ENCODE measurements at regions not wholly inside any gene's neighbourhood (a gene's known extent, or its start where the extent isn't known, plus 50 kb on each side); places are given as distances from the start of the nearest gene placed in this dataset.
"Not testable (repeated sequence)": the region's sequence is repeated elsewhere in the genome, so short reads cannot be mapped to it uniquely, and the experiment has no call there.

GRCh38 chr5:130479045-130479804 is 575.0 kb downstream of the CHSY3 start:
- Mint-ChIP-seq H3K36me3 (ENCODE audit: insufficient read depth in 2 of 2) (no peaks in the 10 kb centered on the region), H3K4me1 (ENCODE audit: low read depth) (no peaks in the 10 kb centered on the region), H3K9me3 (peaks cover 1 to 2% of the 10 kb centered on the region in 2 donors), H3K4me3 (no peak overlapping the region), H3K27me3 (ENCODE audit: low read depth) (no peaks in the 10 kb centered on the region), H3K27ac (no peak overlapping the region)
- DNase-seq (no peak), ATAC-seq (replicated peaks in 1 of 2) (no peak)

GRCh38 chr5:130476325-130476724 is 572.1 kb downstream of the CHSY3 start:
- no peaks in the 10 kb centered on the region for H3K27me3 Mint-ChIP-seq (ENCODE audit: low read depth)
- H3K4me3 Mint-ChIP-seq = no peak overlapping the region

GRCh38 chr5:130462516-130462915 is 558.3 kb downstream of the CHSY3 start:
- Mint-ChIP-seq H3K9me3 (peaks cover 0 to 6% of the 10 kb centered on the region in 2 donors), H3K27ac (no peak overlapping the region), H3K36me3 (ENCODE audit: insufficient read depth in 2 of 2) (no peaks in the 10 kb centered on the region), H3K4me3 (no peak overlapping the region), H3K27me3 (ENCODE audit: low read depth) (no peaks in the 10 kb centered on the region), H3K4me1 (ENCODE audit: low read depth) (no peaks in the 10 kb centered on the region)
- ATAC-seq (replicated peaks in 1 of 2) (no peak), DNase-seq (no peak)

More at GRCh38 chr5:130476325-130476724, 572.1 kb downstream of the CHSY3 start:
- Mint-ChIP-seq H3K9me3 (peaks cover 2 to 5% of the 10 kb centered on the region in 2 donors), H3K27ac (no peak overlapping the region), H3K36me3 (ENCODE audit: insufficient read depth in 2 of 2) (no peaks in the 10 kb centered on the region), H3K4me1 (ENCODE audit: low read depth) (no peaks in the 10 kb centered on the region)
- DNase-seq (no peak), ATAC-seq (replicated peaks in 1 of 2) (no peak)

- Mint-ChIP-seq H3K4me1 (ENCODE audit: low read depth) (no peaks in the 10 kb centered on the region), H3K27me3 (ENCODE audit: low read depth) (no peaks in the 10 kb centered on the region), H3K9me3 (peaks cover 6 to 16% of the 10 kb centered on the region in 2 donors), H3K4me3 (no peak overlapping the region), H3K27ac (no peak overlapping the region), H3K36me3 (ENCODE audit: insufficient read depth in 2 of 2) (no peaks in the 10 kb centered on the region)
- ATAC-seq (replicated peaks in 1 of 2) = no peak
- no peak for DNase-seq
Measured at GRCh38 chr5:130455175-130455574, 550.9 kb downstream of the CHSY3 start.

- Mint-ChIP-seq H3K9me3 (peaks cover 6 to 10% of the 10 kb centered on the region in 2 donors), H3K4me3 (no peak overlapping the region), H3K27me3 (ENCODE audit: low read depth) (no peaks in the 10 kb centered on the region), H3K36me3 (ENCODE audit: insufficient read depth in 2 of 2) (no peaks in the 10 kb centered on the region), H3K4me1 (ENCODE audit: low read depth) (no peaks in the 10 kb centered on the region), H3K27ac (no peak overlapping the region)
- ATAC-seq (replicated peaks in 1 of 2) (no peak), DNase-seq (no peak)
Measured at GRCh38 chr5:130452744-130453143, 548.5 kb downstream of the CHSY3 start.

GRCh38 chr5:130436430-130436829 is 532.2 kb downstream of the CHSY3 start:
- H3K4me1 Mint-ChIP-seq (ENCODE audit: low read depth) = no peaks in the 10 kb centered on the region
- ATAC-seq (replicated peaks in 1 of 2) = no peak
- no peaks in the 10 kb centered on the region for H3K36me3 Mint-ChIP-seq (ENCODE audit: insufficient read depth in 2 of 2)
- H3K27ac Mint-ChIP-seq = no peak overlapping the region
- H3K4me3 Mint-ChIP-seq = no peak overlapping the region
- H3K9me3 Mint-ChIP-seq = peaks cover 4 to 6% of the 10 kb centered on the region in 2 donors
- H3K27me3 Mint-ChIP-seq (ENCODE audit: low read depth) = no peaks in the 10 kb centered on the region
- no peak for DNase-seq

GRCh38 chr5:130427222-130427955 is 523.1 kb downstream of the CHSY3 start:
- H3K27me3 Mint-ChIP-seq (ENCODE audit: low read depth) = no peaks in the 10 kb centered on the region
- H3K36me3 Mint-ChIP-seq (ENCODE audit: insufficient read depth in 2 of 2) = no peaks in the 10 kb centered on the region
- ATAC-seq (replicated peaks in 1 of 2) (no peak), DNase-seq (no peak)
- no peaks in the 10 kb centered on the region for H3K4me1 Mint-ChIP-seq (ENCODE audit: low read depth)
- H3K27ac Mint-ChIP-seq = no peak overlapping the region
- no peak overlapping the region for H3K4me3 Mint-ChIP-seq
- no peaks in the 10 kb centered on the region for H3K9me3 Mint-ChIP-seq

- Mint-ChIP-seq H3K36me3 (ENCODE audit: insufficient read depth in 2 of 2) (no peaks in the 10 kb centered on the region), H3K27ac (no peak overlapping the region), H3K27me3 (ENCODE audit: low read depth) (no peaks in the 10 kb centered on the region), H3K9me3 (peaks cover 0 to 1% of the 10 kb centered on the region in 2 donors), H3K4me3 (no peak overlapping the region), H3K4me1 (ENCODE audit: low read depth) (no peaks in the 10 kb centered on the region)
- ATAC-seq (replicated peaks in 1 of 2) (no peak), DNase-seq (no peak)
Measured at GRCh38 chr5:130425424-130425823, 521.2 kb downstream of the CHSY3 start.

- Mint-ChIP-seq H3K4me3 (no peak overlapping the region), H3K4me1 (ENCODE audit: low read depth) (no peaks in the 10 kb centered on the region), H3K36me3 (ENCODE audit: insufficient read depth in 2 of 2) (no peaks in the 10 kb centered on the region), H3K27ac (no peak overlapping the region), H3K27me3 (ENCODE audit: low read depth) (no peaks in the 10 kb centered on the region), H3K9me3 (peaks cover 0 to 1% of the 10 kb centered on the region in 2 donors)
- no peak for ATAC-seq (replicated peaks in 1 of 2)
- DNase-seq = no peak
Measured at GRCh38 chr5:130424341-130424740, 520.1 kb downstream of the CHSY3 start.

GRCh38 chr5:130402906-130403305 is 498.6 kb downstream of the CHSY3 start:
- Mint-ChIP-seq H3K4me3 (no peak overlapping the region), H3K9me3 (peaks cover 0 to 4% of the 10 kb centered on the region in 2 donors), H3K36me3 (ENCODE audit: insufficient read depth in 2 of 2) (no peaks in the 10 kb centered on the region), H3K4me1 (ENCODE audit: low read depth) (no peaks in the 10 kb centered on the region), H3K27me3 (ENCODE audit: low read depth) (no peaks in the 10 kb centered on the region), H3K27ac (no peak overlapping the region)
- ATAC-seq (replicated peaks in 1 of 2) (no peak), DNase-seq (no peak)

GRCh38 chr5:130400091-130400490 is 495.8 kb downstream of the CHSY3 start:
- no peak for ATAC-seq (replicated peaks in 1 of 2)
- no peaks in the 10 kb centered on the region for H3K36me3 Mint-ChIP-seq (ENCODE audit: insufficient read depth in 2 of 2)
- H3K27me3 Mint-ChIP-seq (ENCODE audit: low read depth) = no peaks in the 10 kb centered on the region
- no peak overlapping the region for H3K27ac Mint-ChIP-seq
- no peak for DNase-seq
- H3K9me3 Mint-ChIP-seq = no peaks in the 10 kb centered on the region
- no peaks in the 10 kb centered on the region for H3K4me1 Mint-ChIP-seq (ENCODE audit: low read depth)
- no peak overlapping the region for H3K4me3 Mint-ChIP-seq

GRCh38 chr5:130398825-130399224 is 494.6 kb downstream of the CHSY3 start:
- ATAC-seq (replicated peaks in 1 of 2) (no peak), DNase-seq (no peak)
- Mint-ChIP-seq H3K4me3 (no peak overlapping the region), H3K9me3 (no peaks in the 10 kb centered on the region), H3K4me1 (ENCODE audit: low read depth) (no peaks in the 10 kb centered on the region), H3K27ac (no peak overlapping the region), H3K27me3 (ENCODE audit: low read depth) (no peaks in the 10 kb centered on the region), H3K36me3 (ENCODE audit: insufficient read depth in 2 of 2) (no peaks in the 10 kb centered on the region)

GRCh38 chr5:130397727-130398126 is 493.5 kb downstream of the CHSY3 start:
- not testable (repeated sequence) for H3K27ac Mint-ChIP-seq; H3K4me1 Mint-ChIP-seq (ENCODE audit: low read depth); H3K4me3 Mint-ChIP-seq; H3K27me3 Mint-ChIP-seq (ENCODE audit: low read depth); H3K36me3 Mint-ChIP-seq (ENCODE audit: insufficient read depth in 2 of 2); DNase-seq; ATAC-seq (replicated peaks in 1 of 2); H3K9me3 Mint-ChIP-seq
